Mesendoderm (in vitro differentiated cells): ENCODE measurements at regions not wholly inside any gene's neighbourhood (a gene's known extent, or its start where the extent isn't known, plus 50 kb on each side); places are given as distances from the start of the nearest gene placed in this dataset.

Experiments
- DNase-seq: peaks from one replicate; pipeline ENCODE4 v3.0.0; 2013
- H2AK5ac ChIP-seq: 2 replicates; pipeline ENCODE4 v1.6.1; 2013; ENCODE audit warnings: low read length, inconsistent platforms
- H2BK120ac ChIP-seq: 2 replicates; pipeline ENCODE4 v1.6.1; 2013; ENCODE audit warnings: low read depth, mild to moderate bottlenecking, low read length, moderate library complexity, mixed read lengths
- H2BK15ac ChIP-seq: replicated peaks from 2 replicates; pipeline ENCODE4 v1.6.1; 2013; ENCODE audit warnings: low read depth, mild to moderate bottlenecking, moderate library complexity
- H2BK5ac ChIP-seq: 2 replicates; pipeline ENCODE4 v1.6.1; 2013; ENCODE audit warnings: low read length, inconsistent platforms
- H3K18ac ChIP-seq: 2 replicates; pipeline ENCODE4 v1.6.1; 2013; ENCODE audit warnings: mild to moderate bottlenecking, low read length, mixed read lengths
- H3K23ac ChIP-seq: one replicate; pipeline ENCODE4 v1.6.1; 2013; ENCODE audit warnings: low read length
- H3K27ac ChIP-seq: 2 replicates; pipeline ENCODE4 v1.5.1; 2013; ENCODE audit warnings: low read depth, mild to moderate bottlenecking, inconsistent platforms, low read length, moderate library complexity
- H3K27me3 ChIP-seq: 2 replicates; pipeline ENCODE4 v1.6.1; 2013; ENCODE audit warnings: low read length, control low read depth, mild to moderate bottlenecking, inconsistent platforms; ENCODE audit not compliant: insufficient read depth, poor library complexity
- H3K36me3 ChIP-seq: 2 replicates; pipeline ENCODE4 v1.6.1; 2013; ENCODE audit warnings: low read length, inconsistent platforms; ENCODE audit not compliant: control insufficient read depth, insufficient read depth
- H3K4ac ChIP-seq: one replicate; pipeline ENCODE4 v1.6.1; 2013; ENCODE audit warnings: low read depth, mild to moderate bottlenecking, low read length, moderate library complexity
- H3K4me1 ChIP-seq: 2 replicates; pipeline ENCODE4 v1.6.1; 2013; ENCODE audit warnings: low read depth, low read length, inconsistent platforms; ENCODE audit not compliant: control insufficient read depth
- H3K4me2 ChIP-seq: 2 replicates; pipeline ENCODE4 v1.6.1; 2013; ENCODE audit warnings: low read length
- H3K4me3 ChIP-seq: 2 replicates; pipeline ENCODE4 v1.5.1; 2013; ENCODE audit warnings: mild to moderate bottlenecking, low read length
- H3K56ac ChIP-seq: one replicate; pipeline ENCODE4 v1.6.1; 2013; ENCODE audit warnings: low read length
- H3K79me1 ChIP-seq: 2 replicates; pipeline ENCODE4 v1.6.1; 2013; ENCODE audit warnings: low read length, inconsistent platforms
- H3K79me2 ChIP-seq: 2 replicates; pipeline ENCODE4 v1.6.1; 2013; ENCODE audit warnings: mild to moderate bottlenecking, low read length; ENCODE audit not compliant: control insufficient read depth, insufficient read depth
- H3K9ac ChIP-seq: 2 replicates; pipeline ENCODE4 v1.6.1; 2013; ENCODE audit warnings: low read length, inconsistent platforms
- H4K5ac ChIP-seq: one replicate; pipeline ENCODE4 v1.6.1; 2013; ENCODE audit warnings: low read length
- H4K8ac ChIP-seq: one replicate; pipeline ENCODE4 v1.6.1; 2013; ENCODE audit warnings: low read depth, mild to moderate bottlenecking, control low read depth, low read length, moderate library complexity
- WGBS: extraction: QIAGEN DNeasy Blood & Tissue Kit; methylation state at CpG from one replicate; pipeline ENCODE4 v1.1.7; 2013; ENCODE audit warnings: low lambda C conversion rate, missing lambda C conversion rate; ENCODE audit not compliant: insufficient coverage; ENCODE audit errors: extremely low coverage; 5-methylcytosine and 5-hydroxymethylcytosine counted together

DNA sequence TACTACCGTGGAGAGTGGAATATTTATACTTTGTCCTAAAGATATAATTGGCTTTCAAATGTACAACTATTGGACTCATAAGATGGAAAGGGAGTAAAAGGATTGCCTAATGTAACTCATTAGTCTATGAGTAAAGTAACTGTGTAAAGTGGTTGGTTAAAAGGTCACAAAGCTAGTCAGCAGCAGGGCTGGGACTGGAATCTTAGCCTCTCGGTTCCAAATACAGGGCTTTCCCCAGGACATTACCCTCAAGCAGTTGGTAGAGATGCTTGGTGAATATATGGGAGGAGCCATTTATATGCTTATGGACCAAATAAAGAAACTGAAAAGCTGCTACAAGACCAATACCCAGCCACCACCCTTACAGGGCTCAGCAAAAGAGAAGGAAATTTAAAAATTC lies 283.7 kb downstream of the HLX start:
- Histone ChIP-seq H3K36me3 (no peaks in the 10 kb centered on the region), H2BK15ac (no peak overlapping the region)
- no CpG with 5 or more reads among the region's 2 CpGs for WGBS

DNA sequence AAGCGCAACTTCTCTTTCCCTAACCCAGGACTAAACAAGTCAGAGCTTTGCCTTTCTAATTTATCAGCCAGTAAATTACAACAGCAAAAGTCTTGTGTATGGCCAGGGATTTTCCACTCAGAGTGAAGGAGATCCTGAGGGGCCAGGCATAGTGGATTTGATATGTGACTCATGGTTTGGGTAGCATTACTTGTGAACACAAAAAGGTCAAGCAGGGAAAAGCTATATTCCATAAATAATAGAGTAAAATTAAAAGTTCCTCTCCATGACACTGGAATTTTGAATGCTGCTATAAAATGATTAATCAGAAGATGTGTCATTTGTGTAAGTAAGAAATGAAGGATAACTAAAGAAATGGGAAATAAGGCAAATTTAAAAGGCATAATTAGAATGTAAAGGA lies 284.8 kb downstream of the HLX start:
- Histone ChIP-seq H3K9ac (no peak overlapping the region), H3K18ac (no peak overlapping the region), H3K56ac (no peak overlapping the region), H2BK120ac (no peak overlapping the region), H4K5ac (no peak overlapping the region), H3K27ac (no peak overlapping the region), H2AK5ac (no peak overlapping the region), H3K27me3 (no peaks in the 10 kb centered on the region), H3K4me1 (no peaks in the 10 kb centered on the region), H4K8ac (no peak overlapping the region), H2BK5ac (no peak overlapping the region), H3K4me2 (no peak overlapping the region), H3K23ac (no peak overlapping the region), H3K4ac (no peak overlapping the region), H3K79me2 (no peaks in the 10 kb centered on the region), H3K36me3 (no peaks in the 10 kb centered on the region), H2BK15ac (no peak overlapping the region), H3K79me1 (no peaks in the 10 kb centered on the region), H3K4me3 (no peak overlapping the region)
- DNase-seq: no peak
- WGBS: no CpG with 5 or more reads among the region's 1 CpG

More for the DNA sequence above, 283.7 kb downstream of the HLX start:
- Histone ChIP-seq H3K18ac (no peak overlapping the region), H2BK120ac (no peak overlapping the region), H3K9ac (no peak overlapping the region), H2AK5ac (no peak overlapping the region), H3K27ac (no peak overlapping the region), H4K5ac (no peak overlapping the region), H3K4me2 (no peak overlapping the region), H4K8ac (no peak overlapping the region), H3K27me3 (no peaks in the 10 kb centered on the region), H3K79me1 (no peaks in the 10 kb centered on the region), H3K23ac (no peak overlapping the region), H3K79me2 (no peaks in the 10 kb centered on the region), H3K4ac (no peak overlapping the region), H3K4me3 (no peak overlapping the region), H3K4me1 (no peaks in the 10 kb centered on the region), H2BK5ac (no peak overlapping the region), H3K56ac (no peak overlapping the region)
- DNase-seq: no peak

DNA sequence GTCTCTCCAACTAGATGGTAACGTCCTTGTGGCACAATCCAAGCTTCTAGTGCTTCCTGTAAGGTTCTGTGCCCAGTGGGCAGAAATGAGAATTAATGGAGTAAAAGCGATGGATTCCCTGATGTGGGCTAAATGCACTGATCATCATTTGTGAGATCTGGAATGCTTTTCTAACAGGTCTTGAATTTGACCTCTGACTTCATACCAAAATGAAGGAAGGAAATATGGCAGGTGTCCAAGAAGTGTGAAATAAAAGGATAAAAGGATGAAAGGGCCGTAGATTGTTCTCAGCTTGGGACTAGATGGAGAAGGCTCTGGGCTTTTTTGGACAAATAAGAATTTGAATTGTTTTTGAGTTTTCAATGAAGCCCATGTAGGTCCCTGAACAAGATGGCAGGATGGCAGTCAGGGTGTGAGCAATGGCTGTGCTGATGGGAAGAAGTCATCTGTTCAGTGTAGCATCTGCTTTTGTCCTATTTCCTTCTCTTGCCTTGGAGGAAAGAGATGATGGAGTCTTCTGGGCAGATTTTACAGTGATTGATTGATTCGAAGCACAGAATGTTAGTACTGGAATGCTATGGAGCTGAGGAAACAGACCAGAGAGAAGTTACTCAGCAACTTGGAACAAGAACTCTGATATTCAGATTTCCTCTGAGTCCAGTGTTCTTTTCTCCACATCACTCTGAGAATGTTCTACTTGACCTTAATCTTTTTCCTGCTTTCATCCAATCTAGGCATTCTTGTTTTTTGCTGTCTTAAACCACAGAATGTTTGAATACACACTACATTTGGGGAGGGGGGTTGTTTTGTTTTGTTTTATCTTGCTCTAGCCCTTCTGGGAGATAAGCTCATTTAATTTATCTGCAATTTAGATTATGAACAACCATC lies 286.0 kb downstream of the HLX start:
- H3K18ac ChIP-seq: peak overlapping the region; percentile 44
- no peaks in the 10 kb centered on the region for H3K79me1 ChIP-seq
- H3K4me1 ChIP-seq: peaks cover 2% of the 10 kb centered on the region
- no peak overlapping the region for H3K4me2 ChIP-seq
- peak overlapping the region; percentile 12 for H2BK5ac ChIP-seq
- peak overlapping the region; percentile 74 for H2BK15ac ChIP-seq
- no CpG with 5 or more reads among the region's 4 CpGs for WGBS
- no peak overlapping the region for H2BK120ac ChIP-seq
- H4K5ac ChIP-seq: no peak overlapping the region
- peak; percentile 56 for DNase-seq
- peak overlapping the region; percentile 24 for H3K4ac ChIP-seq
- H3K23ac ChIP-seq: no peak overlapping the region
- H3K9ac ChIP-seq: no peak overlapping the region
- no peaks in the 10 kb centered on the region for H3K79me2 ChIP-seq
- no peak overlapping the region for H3K56ac ChIP-seq
- H3K4me3 ChIP-seq: no peak overlapping the region
- H3K27ac ChIP-seq: no peak overlapping the region
- H3K36me3 ChIP-seq: no peaks in the 10 kb centered on the region
- H3K27me3 ChIP-seq: no peaks in the 10 kb centered on the region
- H2AK5ac ChIP-seq: no peak overlapping the region
- no peak overlapping the region for H4K8ac ChIP-seq

DNA sequence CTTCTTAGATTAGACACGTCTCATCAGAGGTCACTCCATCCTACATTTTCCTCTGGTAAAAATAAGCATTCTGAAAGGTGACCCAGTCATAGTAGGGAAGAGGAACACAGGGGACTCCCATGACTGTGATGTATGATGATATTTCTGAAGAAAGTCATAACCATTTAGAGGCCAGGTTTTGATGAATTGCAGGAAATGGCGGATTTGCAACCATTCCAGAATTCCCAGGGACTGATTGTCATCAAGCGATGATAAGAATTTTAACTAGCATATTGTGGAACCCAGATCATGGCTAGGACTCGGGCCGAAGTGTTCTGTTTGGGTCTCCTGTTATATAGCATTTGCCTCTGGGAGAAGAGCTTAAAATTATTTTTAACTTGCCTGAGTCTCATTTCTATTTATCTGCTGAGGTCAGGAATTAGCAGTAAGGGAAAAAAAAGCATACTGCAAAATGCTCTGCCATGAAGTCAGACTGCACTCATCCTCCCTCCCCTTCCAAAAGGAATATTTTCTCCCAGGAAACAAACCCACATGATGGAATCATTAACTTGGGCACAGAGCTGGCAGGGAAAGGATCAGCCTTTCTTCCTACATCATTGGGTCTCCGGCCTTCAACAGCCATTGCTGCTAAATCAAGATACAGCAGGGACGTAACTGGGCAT lies 286.7 kb downstream of the HLX start:
- no peaks in the 10 kb centered on the region for H3K36me3 ChIP-seq

DNA sequence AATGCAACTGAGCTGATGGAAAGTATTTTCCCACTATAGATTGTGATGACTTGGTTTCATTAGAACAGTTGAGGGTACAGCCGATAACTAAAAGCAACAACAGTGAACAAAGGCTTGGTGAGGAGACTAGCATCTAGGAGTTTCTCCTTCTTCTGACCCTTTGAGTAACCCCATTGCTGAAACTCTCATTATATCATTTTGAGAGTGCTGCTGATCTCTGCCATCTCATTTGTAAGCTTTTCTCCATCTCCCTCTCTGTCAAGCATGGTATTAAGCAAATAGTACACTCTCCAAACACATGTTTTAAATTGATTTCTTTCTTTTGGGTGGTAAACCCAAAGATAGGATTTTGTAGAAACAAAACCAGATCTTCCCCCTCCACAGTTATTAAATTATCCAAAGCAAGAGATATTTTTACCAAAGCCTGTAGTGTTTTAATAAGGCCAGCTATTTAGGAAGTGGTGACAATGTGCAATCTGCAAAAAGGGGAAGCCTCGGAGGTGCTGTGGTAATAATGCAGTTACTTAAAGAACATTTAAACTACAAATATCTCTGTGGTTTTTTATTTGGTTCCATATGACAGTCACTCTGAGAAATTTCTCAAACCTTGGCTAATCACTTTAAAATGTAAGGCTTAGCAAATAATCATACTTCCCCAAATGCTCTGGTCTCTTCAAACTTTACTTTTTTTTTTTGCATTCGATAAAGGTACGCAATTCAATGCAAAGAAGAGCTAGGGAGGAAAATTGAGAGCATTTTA lies 287.5 kb downstream of the HLX start:
- Histone ChIP-seq H3K9ac (no peak overlapping the region), H3K18ac (no peak overlapping the region), H4K5ac (no peak overlapping the region), H2BK5ac (no peak overlapping the region), H2BK15ac (no peak overlapping the region), H3K56ac (peak overlapping the region; percentile 43), H3K4me2 (no peak overlapping the region), H3K23ac (no peak overlapping the region), H2AK5ac (no peak overlapping the region), H3K4me1 (peaks cover 2% of the 10 kb centered on the region), H3K79me1 (no peaks in the 10 kb centered on the region), H2BK120ac (no peak overlapping the region), H3K27me3 (no peaks in the 10 kb centered on the region), H3K36me3 (no peaks in the 10 kb centered on the region), H3K27ac (no peak overlapping the region), H3K4ac (no peak overlapping the region), H3K4me3 (no peak overlapping the region), H4K8ac (no peak overlapping the region), H3K79me2 (no peaks in the 10 kb centered on the region)
- WGBS: no CpG with 5 or more reads among the region's 4 CpGs
- no peak for DNase-seq

More for the DNA sequence above, 286.7 kb downstream of the HLX start:
- Histone ChIP-seq H3K79me2 (no peaks in the 10 kb centered on the region), H4K8ac (no peak overlapping the region), H3K9ac (no peak overlapping the region), H2BK5ac (no peak overlapping the region), H3K4me3 (no peak overlapping the region), H3K4me1 (peaks cover 2% of the 10 kb centered on the region), H3K4ac (peak overlapping the region; percentile 10), H3K27ac (no peak overlapping the region), H3K4me2 (no peak overlapping the region), H2AK5ac (no peak overlapping the region), H3K23ac (no peak overlapping the region), H3K18ac (peak overlapping the region; percentile 25), H3K27me3 (no peaks in the 10 kb centered on the region), H2BK15ac (peak overlapping the region; percentile 94), H3K79me1 (no peaks in the 10 kb centered on the region), H4K5ac (no peak overlapping the region), H2BK120ac (no peak overlapping the region), H3K56ac (no peak overlapping the region)
- DNase-seq: no peak
- no CpG with 5 or more reads among the region's 7 CpGs for WGBS
